ENCODE measurements at regions not wholly inside any gene's neighbourhood (a gene's known extent, or its start where the extent isn't known, plus 50 kb on each side); places are given as distances from the start of the nearest gene placed in this dataset.

DNA sequence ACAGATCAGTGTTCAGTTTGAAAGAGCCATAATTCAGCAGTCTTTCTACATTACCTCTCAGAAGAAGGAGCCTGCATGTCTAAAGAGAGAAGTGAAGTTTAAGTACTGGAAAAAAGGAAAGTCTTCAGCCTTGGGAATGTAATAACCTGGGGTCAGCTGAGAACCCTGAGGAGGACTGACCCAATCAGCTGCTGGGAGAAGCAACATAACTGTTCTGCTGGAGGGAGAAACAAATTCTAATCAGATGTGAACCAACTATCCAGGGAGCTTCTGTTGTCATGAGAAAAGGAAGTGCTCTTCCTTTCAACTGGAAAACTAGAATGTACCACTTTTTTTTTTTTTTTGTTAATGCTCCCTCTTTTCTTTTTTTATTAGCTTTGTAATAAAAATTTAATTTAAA, 64.5 kb upstream of the PDE5A start:
- H3K79me2 ChIP-seq (ENCODE audit: control insufficient read depth, insufficient read depth, low read length) = no peaks in the 10 kb centered on the region
- intact Hi-C loops (cut with micrococcal nuclease; ENCODE audit: unreplicated experiment) = no loop called here
- FAIRE-seq = no peak
- no peak overlapping the region for H3K4me3 ChIP-seq
- H3K27me3 ChIP-seq (replicated peaks in 1 of 2; ENCODE audit: control insufficient read depth in 2 of 2, insufficient read depth in 2 of 2, low read length in 1 of 2) = no peaks in the 10 kb centered on the region
- no TSS peak for BruUV-seq (replicated peaks)
- ATAC-seq = no peak
- H3K4me2 ChIP-seq (ENCODE audit: control insufficient read depth, insufficient read depth) = no peak overlapping the region
- no peaks in the 10 kb centered on the region for H3K4me1 ChIP-seq (ENCODE audit: control insufficient read depth, insufficient read depth, low read length)
- no peak overlapping the region for H3K9ac ChIP-seq (ENCODE audit: control insufficient read depth, insufficient read depth, low read length)
- in situ Hi-C loops (cut with MboI) = no loop called here
- H3K36me3 ChIP-seq (ENCODE audit: control insufficient read depth in 2 of 2, insufficient read depth in 2 of 2, low read length in 1 of 2) = no peaks in the 10 kb centered on the region
- ChIA-PET POLR2A (no interaction called here), CTCF (interaction anchor here (0.9 kb wide), 1 partner anchor 28 kb away, joined by 4 read pairs; no protein-coding TSS in a partner anchor), SMC1A (ENCODE audit: uncharacterized antibody, unreplicated experiment) (interaction anchor here (2.0 kb wide), 1 partner anchor 39 kb away, joined by 4 read pairs; no protein-coding TSS in a partner anchor), RAD21 (ENCODE audit: unreplicated experiment) (no interaction called here)
- DNase-seq (ENCODE audit: low read depth, low spot score) = no peak
- TF ChIP-seq BHLHE40 (IDR thresholded peaks at IDR 0.05; ENCODE audit: borderline replicate concordance in 1 of 2, low read depth in 2 of 2, low read length in 1 of 2) = no peak
- TF ChIP-seq ZZZ3 (IDR thresholded peaks at IDR 0.05; ENCODE audit: control insufficient read depth, insufficient read length, low read depth) = no peak
- no peak for TF ChIP-seq MTA3 (IDR thresholded peaks at IDR 0.05; ENCODE audit: borderline replicate concordance, low read length)
- TF ChIP-seq, protein P1, sequence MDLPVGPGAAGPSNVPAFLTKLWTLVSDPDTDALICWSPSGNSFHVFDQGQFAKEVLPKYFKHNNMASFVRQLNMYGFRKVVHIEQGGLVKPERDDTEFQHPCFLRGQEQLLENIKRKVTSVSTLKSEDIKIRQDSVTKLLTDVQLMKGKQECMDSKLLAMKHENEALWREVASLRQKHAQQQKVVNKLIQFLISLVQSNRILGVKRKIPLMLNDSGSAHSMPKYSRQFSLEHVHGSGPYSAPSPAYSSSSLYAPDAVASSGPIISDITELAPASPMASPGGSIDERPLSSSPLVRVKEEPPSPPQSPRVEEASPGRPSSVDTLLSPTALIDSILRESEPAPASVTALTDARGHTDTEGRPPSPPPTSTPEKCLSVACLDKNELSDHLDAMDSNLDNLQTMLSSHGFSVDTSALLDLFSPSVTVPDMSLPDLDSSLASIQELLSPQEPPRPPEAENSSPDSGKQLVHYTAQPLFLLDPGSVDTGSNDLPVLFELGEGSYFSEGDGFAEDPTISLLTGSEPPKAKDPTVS (IDR thresholded peaks at IDR 0.05; ENCODE audit: low read depth, low read length) = no peak
- no peak for TF ChIP-seq ZNF274 (IDR thresholded peaks at IDR 0.05; ENCODE audit: insufficient read depth, insufficient read length)
- TF ChIP-seq MYC (IDR thresholded peaks at IDR 0.05; ENCODE audit: insufficient read depth, insufficient read length, insufficient replicate concordance, low read length, severe bottlenecking) = no peak
- TF ChIP-seq SIX5 (IDR thresholded peaks at IDR 0.05; ENCODE audit: low read depth, low read length, severe bottlenecking) = no peak
- TF ChIP-seq, protein P2, sequence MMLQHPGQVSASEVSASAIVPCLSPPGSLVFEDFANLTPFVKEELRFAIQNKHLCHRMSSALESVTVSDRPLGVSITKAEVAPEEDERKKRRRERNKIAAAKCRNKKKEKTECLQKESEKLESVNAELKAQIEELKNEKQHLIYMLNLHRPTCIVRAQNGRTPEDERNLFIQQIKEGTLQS (IDR thresholded peaks at IDR 0.05; ENCODE audit: borderline replicate concordance, extremely low read depth, low read depth, low read length) = no peak
- TF ChIP-seq, protein P3, sequence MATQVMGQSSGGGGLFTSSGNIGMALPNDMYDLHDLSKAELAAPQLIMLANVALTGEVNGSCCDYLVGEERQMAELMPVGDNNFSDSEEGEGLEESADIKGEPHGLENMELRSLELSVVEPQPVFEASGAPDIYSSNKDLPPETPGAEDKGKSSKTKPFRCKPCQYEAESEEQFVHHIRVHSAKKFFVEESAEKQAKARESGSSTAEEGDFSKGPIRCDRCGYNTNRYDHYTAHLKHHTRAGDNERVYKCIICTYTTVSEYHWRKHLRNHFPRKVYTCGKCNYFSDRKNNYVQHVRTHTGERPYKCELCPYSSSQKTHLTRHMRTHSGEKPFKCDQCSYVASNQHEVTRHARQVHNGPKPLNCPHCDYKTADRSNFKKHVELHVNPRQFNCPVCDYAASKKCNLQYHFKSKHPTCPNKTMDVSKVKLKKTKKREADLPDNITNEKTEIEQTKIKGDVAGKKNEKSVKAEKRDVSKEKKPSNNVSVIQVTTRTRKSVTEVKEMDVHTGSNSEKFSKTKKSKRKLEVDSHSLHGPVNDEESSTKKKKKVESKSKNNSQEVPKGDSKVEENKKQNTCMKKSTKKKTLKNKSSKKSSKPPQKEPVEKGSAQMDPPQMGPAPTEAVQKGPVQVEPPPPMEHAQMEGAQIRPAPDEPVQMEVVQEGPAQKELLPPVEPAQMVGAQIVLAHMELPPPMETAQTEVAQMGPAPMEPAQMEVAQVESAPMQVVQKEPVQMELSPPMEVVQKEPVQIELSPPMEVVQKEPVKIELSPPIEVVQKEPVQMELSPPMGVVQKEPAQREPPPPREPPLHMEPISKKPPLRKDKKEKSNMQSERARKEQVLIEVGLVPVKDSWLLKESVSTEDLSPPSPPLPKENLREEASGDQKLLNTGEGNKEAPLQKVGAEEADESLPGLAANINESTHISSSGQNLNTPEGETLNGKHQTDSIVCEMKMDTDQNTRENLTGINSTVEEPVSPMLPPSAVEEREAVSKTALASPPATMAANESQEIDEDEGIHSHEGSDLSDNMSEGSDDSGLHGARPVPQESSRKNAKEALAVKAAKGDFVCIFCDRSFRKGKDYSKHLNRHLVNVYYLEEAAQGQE (IDR thresholded peaks at IDR 0.05; ENCODE audit: low read depth, low read length) = no peak
- no peak for TF ChIP-seq MTA2 (IDR thresholded peaks at IDR 0.05; ENCODE audit: low read depth)
- TF ChIP-seq, protein P4, sequence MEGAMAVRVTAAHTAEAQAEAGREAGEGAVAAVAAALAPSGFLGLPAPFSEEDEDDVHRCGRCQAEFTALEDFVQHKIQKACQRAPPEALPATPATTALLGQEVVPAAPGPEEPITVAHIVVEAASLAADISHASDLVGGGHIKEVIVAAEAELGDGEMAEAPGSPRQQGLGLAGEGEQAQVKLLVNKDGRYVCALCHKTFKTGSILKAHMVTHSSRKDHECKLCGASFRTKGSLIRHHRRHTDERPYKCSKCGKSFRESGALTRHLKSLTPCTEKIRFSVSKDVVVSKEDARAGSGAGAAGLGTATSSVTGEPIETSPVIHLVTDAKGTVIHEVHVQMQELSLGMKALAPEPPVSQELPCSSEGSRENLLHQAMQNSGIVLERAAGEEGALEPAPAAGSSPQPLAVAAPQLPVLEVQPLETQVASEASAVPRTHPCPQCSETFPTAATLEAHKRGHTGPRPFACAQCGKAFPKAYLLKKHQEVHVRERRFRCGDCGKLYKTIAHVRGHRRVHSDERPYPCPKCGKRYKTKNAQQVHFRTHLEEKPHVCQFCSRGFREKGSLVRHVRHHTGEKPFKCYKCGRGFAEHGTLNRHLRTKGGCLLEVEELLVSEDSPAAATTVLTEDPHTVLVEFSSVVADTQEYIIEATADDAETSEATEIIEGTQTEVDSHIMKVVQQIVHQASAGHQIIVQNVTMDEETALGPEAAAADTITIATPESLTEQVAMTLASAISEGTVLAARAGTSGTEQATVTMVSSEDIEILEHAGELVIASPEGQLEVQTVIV (IDR thresholded peaks at IDR 0.05; ENCODE audit: borderline replicate concordance, partially characterized antibody) = no peak
- TF ChIP-seq FOXK2 (IDR thresholded peaks at IDR 0.05) = no peak
- no peak overlapping the region for H2AFZ ChIP-seq (ENCODE audit: control insufficient read depth, low read depth, low read length)
- no peaks in the 10 kb centered on the region; the same call in 2 of the 3 replicates for H3K9me3 ChIP-seq (replicated peaks; ENCODE audit: control insufficient read depth, insufficient read depth, low read length)
- no peaks in the 10 kb centered on the region for H4K20me1 ChIP-seq (ENCODE audit: control insufficient read depth, insufficient read depth)
- no peak overlapping the region for H3K27ac ChIP-seq (ENCODE audit: control insufficient read depth, insufficient read depth)

Measured in GM12878 (cell line).